ENCODE measurements at regions not wholly inside any gene's neighbourhood (a gene's known extent, or its start where the extent isn't known, plus 50 kb on each side); places are given as distances from the start of the nearest gene placed in this dataset.
A peak's percentile ranks its signal among the peaks of the same experiment; 100 is the strongest.
"Not testable (repeated sequence)": the region's sequence is repeated elsewhere in the genome, so short reads cannot be mapped to it uniquely, and the experiment has no call there.

- TF ChIP-seq U2AF1 (optimal IDR thresholded peaks at IDR 0.05; ENCODE audit: low read depth, low read length) = no peak
- Histone ChIP-seq H3K36me3 (replicated peaks in 1 of 2; ENCODE audit: control insufficient read depth in 1 of 2, insufficient read depth in 2 of 2, low read length in 2 of 2) (no peaks in the 10 kb centered on the region), H3K9ac (ENCODE audit: insufficient read depth, low read depth, low read length) (no peak overlapping the region), H3K79me2 (ENCODE audit: insufficient read depth, low read length) (no peaks in the 10 kb centered on the region), H4K20me1 (ENCODE audit: insufficient read depth, low read length) (no peaks in the 10 kb centered on the region), H3K4me2 (ENCODE audit: low read depth, low read length) (no peak overlapping the region), H2AFZ (ENCODE audit: low read length) (no peak overlapping the region), H3K27me3 (ENCODE audit: control insufficient read depth in 1 of 2, insufficient read depth in 2 of 2, low read length in 2 of 2) (no peaks in the 10 kb centered on the region), H3K4me3 (replicated peaks in 1 of 3; ENCODE audit: insufficient read depth in 1 of 3, low read depth in 2 of 3, low read length in 3 of 3) (no peak overlapping the region), H3K4me1 (ENCODE audit: insufficient read depth, low read length) (no peaks in the 10 kb centered on the region), H3K9me3 (ENCODE audit: low read length) (peaks cover 63% of the 10 kb centered on the region), H3K27ac (ENCODE audit: extremely low read length, insufficient read depth, low read length) (no peak overlapping the region)
- no peak for DNase-seq (ENCODE audit: low spot score)
- ATAC-seq = no peak
- POLR2A ChIA-PET = no interaction called here
- in situ Hi-C loops (cut with HindIII; ENCODE audit: extremely low pct_ligation_motif_present, low pct_unique_long_range_greater_than_20kb) (no loop called here), intact Hi-C loops (cut with micrococcal nuclease; ENCODE audit: unreplicated experiment) (no loop called here)
- WGBS (ENCODE audit: low lambda C conversion rate) = 52% methylated on average over 1 of the region's 1 CpG
- BruUV-seq (replicated peaks) = no TSS peak
- CTCF ChIA-PET (ENCODE audit: low intra/inter-chr PET ratio, low total read pairs) = no interaction called here
- no peak for FAIRE-seq
Observed at GRCh38 chr2:22458440-22458839, 926.5 kb upstream of the KLHL29 start.

- H3K4me3 ChIP-seq (replicated peaks in 1 of 3; ENCODE audit: insufficient read depth in 1 of 3, low read depth in 2 of 3, low read length in 3 of 3); intact Hi-C loops (cut with micrococcal nuclease; ENCODE audit: unreplicated experiment); ATAC-seq; H3K4me2 ChIP-seq (ENCODE audit: low read depth, low read length); CTCF ChIA-PET (ENCODE audit: low intra/inter-chr PET ratio, low total read pairs); H2AFZ ChIP-seq (ENCODE audit: low read length); H3K79me2 ChIP-seq (ENCODE audit: insufficient read depth, low read length); BruUV-seq (replicated peaks); H3K27ac ChIP-seq (ENCODE audit: extremely low read length, insufficient read depth, low read length); POLR2A ChIA-PET; H4K20me1 ChIP-seq (ENCODE audit: insufficient read depth, low read length); in situ Hi-C loops (cut with HindIII; ENCODE audit: extremely low pct_ligation_motif_present, low pct_unique_long_range_greater_than_20kb); H3K36me3 ChIP-seq (replicated peaks in 1 of 2; ENCODE audit: control insufficient read depth in 1 of 2, insufficient read depth in 2 of 2, low read length in 2 of 2); H3K4me1 ChIP-seq (ENCODE audit: insufficient read depth, low read length); H3K27me3 ChIP-seq (ENCODE audit: control insufficient read depth in 1 of 2, insufficient read depth in 2 of 2, low read length in 2 of 2); H3K9ac ChIP-seq (ENCODE audit: insufficient read depth, low read depth, low read length); FAIRE-seq; DNase-seq (ENCODE audit: low spot score): not testable (repeated sequence)
- WGBS (ENCODE audit: low lambda C conversion rate) = 2% methylated on average over 4 of the region's 4 CpGs
- H3K9me3 ChIP-seq (ENCODE audit: low read length) = peaks cover 89% of the 10 kb centered on the region
- 0 out of 2 replicates have a peak, but pooled peaks have one; percentile 63 for TF ChIP-seq ZNF431 (CRISPR knock-in tag; IDR thresholded peaks at IDR 0.05; ENCODE audit: borderline replicate concordance, low read depth)
Observed at GRCh38 chr2:22475103-22475502, 909.9 kb upstream of the KLHL29 start.

GRCh38 chr2:22478329-22478728 lies 906.6 kb upstream of the KLHL29 start:
- 35% methylated on average over 3 of the region's 3 CpGs for WGBS (ENCODE audit: low lambda C conversion rate)
- TF ChIP-seq ZNF318 (CRISPR knock-in tag; IDR thresholded peaks at IDR 0.05) (no peak), FOXK1 (CRISPR knock-in tag; IDR thresholded peaks at IDR 0.05; ENCODE audit: borderline replicate concordance, low read depth) (no peak)

More at GRCh38 chr2:22478329-22478728, 906.6 kb upstream of the KLHL29 start:
- Histone ChIP-seq H3K4me1 (ENCODE audit: insufficient read depth, low read length) (no peaks in the 10 kb centered on the region), H3K9me3 (ENCODE audit: low read length) (peaks cover 93% of the 10 kb centered on the region), H3K4me2 (ENCODE audit: low read depth, low read length) (no peak overlapping the region), H3K79me2 (ENCODE audit: insufficient read depth, low read length) (no peaks in the 10 kb centered on the region), H3K36me3 (replicated peaks in 1 of 2; ENCODE audit: control insufficient read depth in 1 of 2, insufficient read depth in 2 of 2, low read length in 2 of 2) (no peaks in the 10 kb centered on the region), H3K4me3 (replicated peaks in 1 of 3; ENCODE audit: insufficient read depth in 1 of 3, low read depth in 2 of 3, low read length in 3 of 3) (no peak overlapping the region), H4K20me1 (ENCODE audit: insufficient read depth, low read length) (no peaks in the 10 kb centered on the region), H2AFZ (ENCODE audit: low read length) (no peak overlapping the region), H3K27ac (ENCODE audit: extremely low read length, insufficient read depth, low read length) (no peak overlapping the region), H3K9ac (ENCODE audit: insufficient read depth, low read depth, low read length) (no peak overlapping the region), H3K27me3 (ENCODE audit: control insufficient read depth in 1 of 2, insufficient read depth in 2 of 2, low read length in 2 of 2) (no peaks in the 10 kb centered on the region)
- BruUV-seq (replicated peaks) = no TSS peak
- DNase-seq (ENCODE audit: low spot score) (no peak), FAIRE-seq (no peak), ATAC-seq (no peak)
- intact Hi-C loops (cut with micrococcal nuclease; ENCODE audit: unreplicated experiment) = no loop called here
- ChIA-PET CTCF (ENCODE audit: low intra/inter-chr PET ratio, low total read pairs) (no interaction called here), POLR2A (no interaction called here)
- in situ Hi-C loops (cut with HindIII; ENCODE audit: extremely low pct_ligation_motif_present, low pct_unique_long_range_greater_than_20kb) = no loop called here

Data from HepG2 (cell line).